HEK293T (cell line): ENCODE measurements at regions not wholly inside any gene's neighbourhood (a gene's known extent, or its start where the extent isn't known, plus 50 kb on each side); places are given as distances from the start of the nearest gene placed in this dataset.

Source experiments
- CTCF ChIA-PET: fragments of 350-600 bp; formaldehyde crosslinking; extraction: SDS; loops from one replicate; lab custom pipeline; 2021; ENCODE audit warnings: antibody characterized with exemption, inconsistent platforms; lab: Yijun Ruan, JAX
- POLR2A ChIA-PET: fragments of 350-600 bp; formaldehyde crosslinking; extraction: SDS; loops from one replicate; lab custom pipeline; 2020; ENCODE audit warnings: antibody characterized with exemption, inconsistent platforms; lab: Yijun Ruan, JAX
- DNase-seq: peaks from one replicate; pipeline ENCODE4 v3.0.0; 2012; ENCODE audit warnings: mixed read lengths; ENCODE audit errors: extremely low spot score
- ARNT ChIP-seq: fragments of 450-650 bp; IDR thresholded peaks from 2 replicates; pipeline ENCODE4 v1.6.1; 2017; ENCODE audit warnings: mild to moderate bottlenecking
- BHLHE40 ChIP-seq: fragments of 450-650 bp; IDR thresholded peaks from 2 replicates; pipeline ENCODE4 v1.6.1; 2016; ENCODE audit warnings: mild to moderate bottlenecking, moderate library complexity, borderline replicate concordance
- CTBP1 ChIP-seq: fragments of 450-650 bp; IDR thresholded peaks from 2 replicates; pipeline ENCODE4 v1.6.1; 2016; ENCODE audit warnings: borderline replicate concordance
- ELF4 ChIP-seq: fragments of 450-650 bp; IDR thresholded peaks from 2 replicates; pipeline ENCODE4 v1.6.1; 2017; ENCODE audit warnings: antibody characterized with exemption
- FOXA1 ChIP-seq: fragments of 450-650 bp; IDR thresholded peaks from 2 replicates; pipeline ENCODE4 v1.6.1; 2016; ENCODE audit warnings: mild to moderate bottlenecking
- FOXK2 ChIP-seq: fragments of 450-650 bp; IDR thresholded peaks from 2 replicates; pipeline ENCODE4 v1.6.1; 2016; ENCODE audit warnings: mild to moderate bottlenecking
- FOXM1 ChIP-seq: fragments of 450-650 bp; IDR thresholded peaks from 2 replicates; pipeline ENCODE4 v1.6.1; 2017; ENCODE audit warnings: mild to moderate bottlenecking, borderline replicate concordance
- HDGF ChIP-seq: fragments of 450-650 bp; IDR thresholded peaks from 2 replicates; pipeline ENCODE4 v1.6.1; 2017; ENCODE audit warnings: antibody characterized with exemption, borderline replicate concordance
- L3MBTL2 ChIP-seq: fragments of 450-650 bp; conservative IDR thresholded peaks from 2 replicates; pipeline ENCODE4 v1.6.1; 2016; ENCODE audit warnings: mild to moderate bottlenecking
- LEF1 ChIP-seq: fragments of 450-650 bp; IDR thresholded peaks from 2 replicates; pipeline ENCODE4 v1.6.1; 2017; ENCODE audit warnings: mild to moderate bottlenecking, borderline replicate concordance
- NFRKB ChIP-seq: fragments of 450-650 bp; IDR thresholded peaks from 2 replicates; pipeline ENCODE4 v1.6.1; 2016; ENCODE audit warnings: mild to moderate bottlenecking, moderate library complexity
- PKNOX1 ChIP-seq: fragments of 450-650 bp; IDR thresholded peaks from 2 replicates; pipeline ENCODE4 v1.6.1; 2016
- SP1 ChIP-seq: fragments of 450-650 bp; IDR thresholded peaks from 2 replicates; pipeline ENCODE4 v1.6.1; 2017
- SUZ12 ChIP-seq: fragments of 450-650 bp; IDR thresholded peaks from 2 replicates; pipeline ENCODE4 v1.6.1; 2016; ENCODE audit warnings: mild to moderate bottlenecking
- TARDBP ChIP-seq: fragments of 450-650 bp; IDR thresholded peaks from 2 replicates; pipeline ENCODE4 v1.6.1; 2016
- ZNF384 ChIP-seq: fragments of 450-650 bp; IDR thresholded peaks from 2 replicates; pipeline ENCODE4 v1.6.1; 2016

GRCh38 chr4:137090951-137091350 lies 441.3 kb downstream of the PCDH18 start:
- POLR2A ChIA-PET: no interaction called here
- no peak for DNase-seq
- CTCF ChIA-PET: no interaction called here
- no peak for TF ChIP-seq HDGF
- no peak for TF ChIP-seq L3MBTL2
- TF ChIP-seq SP1: no peak
- TF ChIP-seq LEF1: no peak
- TF ChIP-seq CTBP1: no peak
- no peak for TF ChIP-seq ZNF384

GRCh38 chr4:137083571-137084135 lies 448.6 kb downstream of the PCDH18 start:
- no peak for DNase-seq
- ChIA-PET CTCF (no interaction called here), POLR2A (no interaction called here)
- TF ChIP-seq PKNOX1 (no peak), L3MBTL2 (no peak), LEF1 (no peak), SP1 (no peak), ARNT (no peak), NFRKB (no peak), ELF4 (no peak), CTBP1 (no peak), TARDBP (no peak), FOXM1 (no peak), BHLHE40 (no peak), FOXA1 (no peak), ZNF384 (no peak)

GRCh38 chr4:137082061-137082460 lies 450.2 kb downstream of the PCDH18 start:
- TF ChIP-seq FOXA1: no peak
- TF ChIP-seq ZNF384: no peak
- no peak for TF ChIP-seq HDGF
- TF ChIP-seq LEF1: no peak
- TF ChIP-seq ELF4: no peak
- TF ChIP-seq SP1: no peak
- no peak for TF ChIP-seq L3MBTL2
- no peak for TF ChIP-seq SUZ12
- no peak for TF ChIP-seq NFRKB
- no peak for TF ChIP-seq CTBP1
- no peak for TF ChIP-seq FOXM1
- TF ChIP-seq PKNOX1: no peak
- TF ChIP-seq ARNT: no peak
- CTCF ChIA-PET: no interaction called here

GRCh38 chr4:137076908-137077307 lies 455.4 kb downstream of the PCDH18 start:
- CTCF ChIA-PET: no interaction called here
- no peak for DNase-seq
- POLR2A ChIA-PET: no interaction called here
- TF ChIP-seq ARNT: no peak
- TF ChIP-seq HDGF: no peak
- TF ChIP-seq FOXM1: no peak
- no peak for TF ChIP-seq ZNF384
- no peak for TF ChIP-seq BHLHE40
- no peak for TF ChIP-seq PKNOX1
- TF ChIP-seq TARDBP: no peak
- no peak for TF ChIP-seq L3MBTL2
- no peak for TF ChIP-seq NFRKB
- no peak for TF ChIP-seq CTBP1
- TF ChIP-seq FOXK2: no peak
- TF ChIP-seq SP1: no peak
- TF ChIP-seq LEF1: no peak
- no peak for TF ChIP-seq SUZ12
- TF ChIP-seq ELF4: no peak

More at GRCh38 chr4:137082061-137082460, 450.2 kb downstream of the PCDH18 start:
- no peak for DNase-seq
- POLR2A ChIA-PET: no interaction called here

- POLR2A ChIA-PET: no interaction called here
- TF ChIP-seq L3MBTL2 (no peak), SP1 (no peak)
Measured at GRCh38 chr4:137075586-137075985, 456.7 kb downstream of the PCDH18 start.

GRCh38 chr4:137070614-137071013 lies 461.7 kb downstream of the PCDH18 start:
- POLR2A ChIA-PET: no interaction called here
- CTCF ChIA-PET: no interaction called here
- DNase-seq: no peak
- no peak for TF ChIP-seq L3MBTL2
- no peak for TF ChIP-seq CTBP1
- no peak for TF ChIP-seq SUZ12
- TF ChIP-seq ARNT: no peak
- TF ChIP-seq LEF1: no peak
- no peak for TF ChIP-seq HDGF
- TF ChIP-seq FOXA1: no peak
- TF ChIP-seq TARDBP: no peak
- TF ChIP-seq ZNF384: no peak
- no peak for TF ChIP-seq SP1
- TF ChIP-seq FOXK2: no peak
- no peak for TF ChIP-seq BHLHE40
- no peak for TF ChIP-seq NFRKB
- TF ChIP-seq ELF4: no peak
- TF ChIP-seq FOXM1: no peak
- no peak for TF ChIP-seq PKNOX1

More at GRCh38 chr4:137075586-137075985, 456.7 kb downstream of the PCDH18 start:
- no peak for DNase-seq
- CTCF ChIA-PET: no interaction called here
